Muscle layer of duodenum (tissue), 2 donors: ENCODE measurements at regions not wholly inside any gene's neighbourhood (a gene's known extent, or its start where the extent isn't known, plus 50 kb on each side); places are given as distances from the start of the nearest gene placed in this dataset.

Source experiments
- H3K27ac ChIP-seq: one replicate; pipeline ENCODE4 v1.7.0; 2013; ENCODE audit warnings: mild to moderate bottlenecking, low read length
- H3K27me3 ChIP-seq: one replicate; pipeline ENCODE4 v1.7.0; 2013; ENCODE audit warnings: low read depth, mild to moderate bottlenecking, control low read depth, low read length
- H3K36me3 ChIP-seq, 2 donors: one replicate each; pipeline ENCODE4 v1.7.0; 2013; ENCODE audit warnings: low read length in 2 of 2, control low read depth in 1 of 2, mild to moderate bottlenecking in 1 of 2; ENCODE audit not compliant: insufficient read depth in 2 of 2, control insufficient read depth in 1 of 2
- H3K4me1 ChIP-seq, 2 donors: one replicate each; pipeline ENCODE4 v1.7.0; 2013; ENCODE audit warnings: low read length in 2 of 2, mild to moderate bottlenecking in 2 of 2, control low read depth in 1 of 2, moderate library complexity in 1 of 2; ENCODE audit not compliant: insufficient read depth in 2 of 2, control insufficient read depth in 1 of 2
- H3K4me3 ChIP-seq, 2 donors: one replicate each; pipeline ENCODE4 v1.7.0; 2013; ENCODE audit warnings: low read length in 2 of 2, low read depth in 1 of 2, mild to moderate bottlenecking in 1 of 2
- H3K9me3 ChIP-seq, 2 donors: one replicate each; pipeline ENCODE4 v1.7.0; 2013; ENCODE audit warnings: low read length in 2 of 2, control low read depth in 1 of 2, mild to moderate bottlenecking in 1 of 2; ENCODE audit not compliant: control insufficient read depth in 1 of 2
- donor health status: healthy.

DNA sequence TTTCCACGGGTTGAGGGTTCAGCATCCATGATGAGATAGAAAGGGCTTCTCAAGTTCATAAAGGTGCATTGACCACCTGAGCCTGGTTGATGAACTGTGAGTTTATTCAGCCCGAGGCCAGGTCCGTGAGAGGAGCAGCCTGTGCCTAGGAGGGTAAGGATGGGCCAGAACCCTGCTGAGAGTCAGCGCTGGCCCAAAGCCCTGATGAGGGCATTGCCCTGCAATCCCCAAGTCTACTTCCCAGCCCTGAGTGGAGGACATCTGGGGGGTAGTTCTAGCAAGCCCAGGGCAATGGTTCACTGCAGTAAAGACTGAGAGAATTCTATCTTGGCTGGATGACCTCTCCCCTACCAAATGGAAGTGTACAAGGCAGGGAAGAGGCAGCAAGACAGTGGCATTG, 123.3 kb upstream of the NXT1 start:
- Histone ChIP-seq H3K36me3 (no peaks in the 10 kb centered on the region), H3K9me3 (peaks cover 1 to 4% of the 10 kb centered on the region in 2 donors), H3K4me1 (no peaks in the 10 kb centered on the region), H3K27me3 (no peaks in the 10 kb centered on the region), H3K4me3 (no peak overlapping the region), H3K27ac (no peak overlapping the region)

DNA sequence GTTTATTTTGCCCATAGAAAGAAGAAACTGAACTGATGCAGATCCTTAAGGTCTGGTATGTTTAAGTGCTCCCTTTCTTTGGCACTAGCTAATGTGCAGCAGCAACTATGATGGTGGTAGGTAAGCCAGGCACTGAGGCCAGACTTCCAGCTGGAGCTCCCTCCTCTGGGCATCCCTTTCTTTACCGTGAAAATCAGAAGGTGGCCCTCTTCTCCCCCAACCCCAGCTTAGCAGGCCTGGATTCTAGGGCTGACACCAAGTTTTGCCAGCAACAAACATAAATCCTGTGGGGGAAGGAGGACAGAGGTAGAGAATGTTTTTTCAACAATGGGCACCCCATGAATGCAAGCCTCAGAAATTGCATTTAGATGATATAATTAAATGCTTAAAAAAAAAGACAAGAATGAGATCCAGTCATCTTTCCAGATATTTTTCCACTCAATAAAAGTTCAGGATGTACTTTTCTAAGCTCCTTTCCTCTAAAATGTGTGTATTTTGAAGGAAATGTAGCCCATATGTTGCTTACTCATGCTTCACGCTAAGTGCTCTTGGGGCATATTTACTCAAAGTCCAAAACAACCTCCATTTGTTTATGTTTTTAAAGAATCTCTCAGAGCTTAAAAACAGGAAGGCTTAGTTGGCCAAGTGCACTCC, 123.9 kb upstream of the NXT1 start:
- Histone ChIP-seq H3K27ac (no peak overlapping the region), H3K4me1 (no peaks in the 10 kb centered on the region)

DNA sequence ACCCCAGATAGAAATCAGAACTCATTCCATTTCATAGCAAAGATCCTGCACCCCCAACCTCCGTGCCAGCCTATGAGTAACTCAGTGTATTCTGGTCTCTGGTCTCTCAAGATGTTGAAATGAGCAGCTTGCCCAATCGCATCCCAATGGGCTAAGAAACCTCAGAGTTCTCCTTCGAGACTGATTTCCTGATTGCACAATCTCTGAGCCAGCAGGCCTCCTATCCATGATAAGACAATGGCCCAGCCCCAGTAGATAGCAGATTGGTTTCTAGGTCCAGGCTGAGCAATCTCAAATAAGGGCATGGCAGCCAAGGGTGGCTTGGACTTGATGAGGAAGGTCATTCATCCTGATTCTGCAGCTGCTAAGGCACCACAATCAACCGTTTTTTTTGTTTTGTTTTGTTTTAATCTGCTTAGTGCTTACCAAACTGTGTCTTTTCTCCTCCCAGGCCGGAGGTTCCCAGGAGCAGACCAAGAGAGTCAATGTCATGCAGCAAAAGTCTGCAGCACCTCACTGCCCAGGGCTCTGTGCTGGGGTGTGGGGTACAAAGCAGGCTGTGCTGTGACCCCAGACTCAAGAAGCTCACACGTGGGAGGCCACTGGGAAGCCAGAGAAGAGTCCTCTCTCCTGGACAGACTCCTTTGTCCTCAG, 125.1 kb upstream of the NXT1 start:
- Histone ChIP-seq H3K4me3 (no peak overlapping the region), H3K27me3 (no peaks in the 10 kb centered on the region), H3K4me1 (no peaks in the 10 kb centered on the region), H3K36me3 (no peaks in the 10 kb centered on the region), H3K27ac (no peak overlapping the region), H3K9me3 (peaks cover 13 to 17% of the 10 kb centered on the region in 2 donors)

More for the DNA sequence above, 123.9 kb upstream of the NXT1 start:
- H3K36me3 ChIP-seq = no peaks in the 10 kb centered on the region
- no peaks in the 10 kb centered on the region for H3K27me3 ChIP-seq
- H3K9me3 ChIP-seq = peaks cover 4 to 9% of the 10 kb centered on the region in 2 donors
- no peak overlapping the region for H3K4me3 ChIP-seq

DNA sequence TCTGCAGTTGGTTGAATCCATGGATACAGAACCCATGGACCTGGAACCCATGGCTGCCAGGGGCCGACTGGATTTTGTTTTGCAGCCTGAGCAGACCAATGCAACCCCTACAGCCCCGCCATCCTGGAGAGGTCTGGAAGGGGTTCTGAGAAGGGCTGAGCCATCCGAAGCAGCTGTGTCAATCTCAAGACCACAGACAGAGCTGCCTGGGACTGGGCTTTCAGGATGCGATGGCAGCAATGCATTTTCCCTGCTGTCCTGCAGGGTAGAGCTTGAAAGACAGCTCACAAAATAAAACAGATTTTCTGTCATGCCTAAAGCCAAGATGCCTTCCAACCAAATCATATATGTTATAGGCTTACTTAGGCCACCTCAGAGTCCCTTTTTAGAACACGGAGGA, 125.8 kb upstream of the NXT1 start:
- H3K27me3 ChIP-seq = no peaks in the 10 kb centered on the region
- peaks cover 13 to 17% of the 10 kb centered on the region in 2 donors for H3K9me3 ChIP-seq
- H3K4me1 ChIP-seq = no peaks in the 10 kb centered on the region
- no peak overlapping the region for H3K4me3 ChIP-seq
- H3K36me3 ChIP-seq = no peaks in the 10 kb centered on the region
- no peak overlapping the region for H3K27ac ChIP-seq

DNA sequence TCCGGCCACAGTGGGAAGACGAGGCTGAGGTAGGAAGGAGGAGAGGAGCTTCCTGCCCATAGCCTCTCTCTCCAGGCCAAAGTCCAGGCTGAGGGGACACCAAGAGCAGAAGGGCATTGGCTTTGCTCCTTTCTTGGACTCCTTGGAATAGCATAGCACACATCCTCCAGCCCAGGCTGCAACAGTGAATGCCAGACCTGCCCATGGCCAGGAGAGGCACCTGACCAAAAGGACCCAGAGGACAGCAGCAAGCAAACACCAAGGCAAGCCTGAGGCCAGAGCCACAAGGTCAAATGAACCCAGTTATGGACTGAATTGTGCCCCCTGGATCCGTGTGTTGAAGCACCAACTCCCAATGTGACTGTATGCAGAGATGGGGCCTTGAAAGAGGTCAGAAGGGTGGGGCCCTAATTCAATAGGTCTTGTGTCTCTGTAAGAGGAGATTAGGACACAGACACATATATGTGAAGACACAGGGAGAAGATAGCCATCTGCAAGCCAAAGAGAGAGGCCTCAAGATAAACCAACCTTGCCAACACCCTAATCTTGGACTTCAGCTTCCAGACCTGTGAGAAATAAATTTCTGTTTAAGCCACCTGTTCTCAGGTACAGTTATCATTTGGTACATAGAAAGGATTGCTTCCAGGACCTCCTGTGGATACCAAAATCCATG, 126.5 kb upstream of the NXT1 start:
- Histone ChIP-seq H3K9me3 (peaks cover 13 to 17% of the 10 kb centered on the region in 2 donors), H3K4me3 (no peak overlapping the region), H3K27ac (no peak overlapping the region), H3K4me1 (no peaks in the 10 kb centered on the region), H3K27me3 (no peaks in the 10 kb centered on the region), H3K36me3 (no peaks in the 10 kb centered on the region)

DNA sequence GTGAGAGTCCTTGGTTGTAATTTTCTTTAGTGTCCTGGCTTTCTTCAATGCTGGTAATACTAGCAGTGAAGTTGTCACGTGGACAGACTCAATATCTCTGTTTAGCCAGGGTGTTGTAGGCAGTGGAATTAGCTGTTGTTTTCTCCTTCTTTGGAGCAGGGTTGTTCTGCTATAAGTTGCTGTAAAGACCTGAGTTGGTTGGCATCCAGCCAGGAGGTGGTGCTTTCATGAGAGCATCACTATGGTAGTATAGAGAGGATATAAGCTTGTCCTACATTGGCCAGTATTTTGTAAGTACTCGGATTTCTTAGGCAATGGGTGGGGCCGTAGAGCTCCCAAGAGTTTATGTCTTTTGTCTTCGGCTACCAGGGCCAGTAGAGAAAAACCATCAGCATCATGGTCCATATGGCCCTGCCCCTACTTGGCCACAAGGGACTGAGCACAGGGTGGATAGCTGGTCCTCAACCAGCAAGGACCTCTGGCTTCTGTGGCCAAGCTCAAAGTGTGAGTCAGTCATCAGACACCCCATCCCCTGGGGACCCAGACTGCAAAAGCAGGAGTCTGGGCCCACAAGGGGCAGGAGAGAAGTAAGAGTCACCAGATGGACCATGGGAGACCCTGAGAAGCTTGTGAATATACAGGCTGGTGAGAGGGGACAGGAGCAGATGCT, 127.9 kb upstream of the NXT1 start:
- Histone ChIP-seq H3K9me3 (peaks cover 13 to 21% of the 10 kb centered on the region in 2 donors), H3K4me3 (no peak overlapping the region), H3K36me3 (no peaks in the 10 kb centered on the region)

DNA sequence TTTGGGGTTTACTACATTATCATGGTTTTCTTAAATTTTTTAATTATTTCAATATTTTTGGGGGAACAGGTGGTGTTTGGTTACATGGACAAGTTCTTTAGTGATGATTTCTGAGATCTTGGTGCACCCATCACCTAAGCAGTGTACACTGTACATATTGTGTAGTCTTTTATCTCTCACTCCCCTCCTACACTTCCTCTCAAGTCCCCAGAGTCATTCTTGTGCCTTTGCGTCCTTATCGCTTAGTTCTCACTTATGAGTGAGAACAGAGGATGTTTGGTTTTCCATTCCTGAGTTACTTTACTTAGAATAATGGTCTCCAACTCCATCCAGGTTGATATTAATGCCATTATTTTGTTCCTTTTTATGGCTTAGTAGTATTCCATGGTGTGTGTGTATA, 130.9 kb upstream of the CD93 start:
- Histone ChIP-seq H3K4me3 (no peak overlapping the region), H3K9me3 (peaks cover 9 to 15% of the 10 kb centered on the region in 2 donors), H3K4me1 (no peaks in the 10 kb centered on the region), H3K36me3 (no peaks in the 10 kb centered on the region), H3K27ac (no peak overlapping the region), H3K27me3 (no peaks in the 10 kb centered on the region)

More for the DNA sequence above, 127.9 kb upstream of the NXT1 start:
- Histone ChIP-seq H3K4me1 (no peaks in the 10 kb centered on the region), H3K27ac (no peak overlapping the region), H3K27me3 (no peaks in the 10 kb centered on the region)

DNA sequence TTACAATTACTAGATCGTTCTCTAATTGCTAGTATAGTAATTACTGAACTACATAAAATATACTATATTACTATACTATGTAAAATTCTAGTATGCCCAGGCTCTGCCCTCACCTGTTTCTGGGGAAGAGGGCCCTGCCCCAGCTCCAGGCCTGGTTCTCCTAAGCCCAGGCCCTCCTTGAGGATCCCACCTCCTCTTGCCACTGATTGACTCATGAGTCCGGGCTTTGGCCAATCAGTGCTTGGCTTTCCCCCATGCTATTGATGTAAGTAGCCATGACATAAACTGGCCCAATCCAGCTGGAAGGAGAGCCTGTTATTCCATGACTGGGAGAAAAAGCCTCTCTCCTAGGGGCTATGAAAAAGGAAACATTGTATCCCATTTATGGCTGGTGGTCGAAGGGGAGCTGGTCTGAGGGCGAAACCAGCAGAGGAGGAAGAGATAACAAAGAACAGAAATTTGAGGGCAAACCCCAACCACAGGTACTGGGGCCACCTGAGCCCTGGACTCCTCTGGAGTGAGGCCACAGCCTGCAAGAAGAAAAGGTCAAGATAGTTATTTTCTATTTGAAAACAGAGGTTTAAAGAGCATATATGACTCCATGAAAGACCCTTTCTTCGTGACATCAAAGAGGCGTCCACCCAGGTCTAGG, 129.3 kb upstream of the CD93 start:
- no peaks in the 10 kb centered on the region for H3K27me3 ChIP-seq
- no peaks in the 10 kb centered on the region for H3K36me3 ChIP-seq
- no peak overlapping the region for H3K27ac ChIP-seq
- H3K4me1 ChIP-seq = no peaks in the 10 kb centered on the region
- H3K9me3 ChIP-seq = peaks cover 0 to 4% of the 10 kb centered on the region in 2 donors
- no peak overlapping the region for H3K4me3 ChIP-seq

DNA sequence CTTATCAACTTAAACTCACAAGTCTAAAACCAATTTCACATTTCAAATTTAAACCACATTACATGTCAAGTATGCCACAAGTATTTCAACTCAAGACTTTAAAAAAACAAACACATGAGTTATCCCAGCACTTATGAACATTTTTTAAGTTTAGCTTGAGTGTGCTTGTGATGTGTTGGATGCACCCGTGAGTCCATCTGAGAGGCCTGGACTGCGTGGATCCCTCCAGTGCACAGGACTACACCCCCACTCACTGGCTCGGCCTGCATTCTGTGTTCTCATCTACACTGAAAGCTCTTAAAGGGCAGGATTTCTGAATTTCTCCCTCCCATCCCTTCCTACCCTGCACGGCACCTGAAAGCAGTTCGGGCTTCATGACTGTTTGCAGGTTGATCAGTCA, 128.8 kb upstream of the CD93 start:
- no peaks in the 10 kb centered on the region for H3K27me3 ChIP-seq
- H3K4me3 ChIP-seq = no peak overlapping the region
- no peaks in the 10 kb centered on the region for H3K4me1 ChIP-seq
- H3K27ac ChIP-seq = no peak overlapping the region
- peaks cover 0 to 4% of the 10 kb centered on the region in 2 donors for H3K9me3 ChIP-seq
- H3K36me3 ChIP-seq = no peaks in the 10 kb centered on the region

DNA sequence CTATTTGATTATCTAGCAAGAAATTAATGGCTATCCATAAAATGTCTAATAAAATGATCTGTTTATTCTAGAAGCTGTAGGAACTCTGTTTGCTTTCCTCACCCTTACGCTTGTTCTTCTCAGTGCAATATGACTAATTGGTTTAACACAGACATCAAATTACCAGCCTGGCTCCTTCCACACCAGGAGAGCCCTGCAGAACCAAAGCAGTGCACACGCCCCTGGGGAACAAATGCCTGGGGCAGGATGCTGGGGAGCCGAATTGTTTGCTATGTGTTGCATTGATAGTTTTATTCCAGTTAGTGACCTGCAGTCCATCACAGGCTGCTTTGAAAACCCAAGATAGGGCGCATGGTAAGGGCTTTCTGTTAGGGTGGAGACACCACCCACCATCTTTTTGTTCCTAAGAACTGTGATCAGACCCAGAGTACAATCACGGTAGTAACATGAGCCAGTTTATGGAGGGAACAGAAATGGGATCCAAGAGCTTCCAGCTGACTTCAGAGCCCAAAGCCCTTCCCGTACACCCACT, 126.4 kb upstream of the CD93 start:
- Histone ChIP-seq H3K36me3 (no peaks in the 10 kb centered on the region), H3K27me3 (no peaks in the 10 kb centered on the region)

DNA sequence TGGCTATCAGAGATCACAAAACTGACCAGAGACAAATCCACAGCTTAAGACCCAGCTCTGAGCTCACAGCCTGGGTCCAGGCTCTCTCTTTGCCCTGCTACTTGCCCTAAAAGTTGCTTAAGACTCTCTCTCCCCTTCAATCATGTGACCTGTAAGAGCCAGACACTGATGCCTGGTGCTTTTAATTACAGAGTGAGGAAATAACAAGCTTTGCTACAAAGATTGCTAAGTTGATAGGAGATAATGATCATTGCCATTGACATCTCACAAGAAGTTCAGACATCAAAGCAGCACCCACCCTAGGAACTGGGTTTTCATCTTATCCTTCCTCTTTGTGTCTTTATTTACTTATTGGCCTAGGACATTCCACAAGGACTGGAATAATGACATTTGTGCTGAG, 125.9 kb upstream of the CD93 start:
- Histone ChIP-seq H3K9me3 (no peaks in the 10 kb centered on the region), H3K4me3 (no peak overlapping the region), H3K27ac (no peak overlapping the region), H3K27me3 (no peaks in the 10 kb centered on the region), H3K4me1 (no peaks in the 10 kb centered on the region), H3K36me3 (no peaks in the 10 kb centered on the region)

More for the DNA sequence above, 126.4 kb upstream of the CD93 start:
- H3K4me1 ChIP-seq = no peaks in the 10 kb centered on the region
- no peak overlapping the region for H3K4me3 ChIP-seq
- H3K9me3 ChIP-seq = no peaks in the 10 kb centered on the region
- H3K27ac ChIP-seq = no peak overlapping the region
